ENCODE measurements at regions not wholly inside any gene's neighbourhood (a gene's known extent, or its start where the extent isn't known, plus 50 kb on each side); places are given as distances from the start of the nearest gene placed in this dataset.

GRCh38 chr16:85381738-85382592, 231.2 kb upstream of the GSE1 start:
- WGBS, 5 donors = 54 to 77% (median 65%) methylated on average over 24 to 26 of the region's 26 CpGs
- no peaks in the 10 kb centered on the region for H3K27me3 ChIP-seq

GRCh38 chr16:85382717-85383118, 230.4 kb upstream of the GSE1 start:
- Histone ChIP-seq H3K27me3 (no peaks in the 10 kb centered on the region), H3K27ac (no peak overlapping the region), H3K4me1 (peaks cover 20 to 60% (median 40%) of the 10 kb centered on the region in 4 donors), H3K4me3 (no peak overlapping the region), H3K36me3 (no peaks in the 10 kb centered on the region), H3K9me3 (no peaks in the 10 kb centered on the region)
- WGBS, 5 donors = 93 to 97% (median 95%) methylated on average over 11 of the region's 11 CpGs
- no peak for DNase-seq
- intact Hi-C loops (cut with DNase I; ENCODE audit: low total_unique reads) = no loop called here
- TF ChIP-seq CTCF (IDR thresholded peaks at IDR 0.05) (no peak), POLR2A (IDR thresholded peaks at IDR 0.05) (no peak), POLR2AphosphoS5 (IDR thresholded peaks at IDR 0.05) (no peak), EP300 (IDR thresholded peaks at IDR 0.05) (no peak)

More at GRCh38 chr16:85381738-85382592, 231.2 kb upstream of the GSE1 start:
- H3K27ac ChIP-seq = peak overlapping the region in 2 of 5 donors; percentile 8 to 37
- no peaks in the 10 kb centered on the region for H3K36me3 ChIP-seq
- intact Hi-C loops (cut with DNase I; ENCODE audit: low total_unique reads) = no loop called here
- DNase-seq = peak in 1 of 2 donors; percentile 51
- TF ChIP-seq POLR2A (IDR thresholded peaks at IDR 0.05) = no peak
- no peak for TF ChIP-seq CTCF (IDR thresholded peaks at IDR 0.05)
- TF ChIP-seq POLR2AphosphoS5 (IDR thresholded peaks at IDR 0.05) = no peak
- no peak for TF ChIP-seq EP300 (IDR thresholded peaks at IDR 0.05)
- H3K4me3 ChIP-seq = no peak overlapping the region
- peaks cover 27 to 67% (median 47%) of the 10 kb centered on the region in 4 donors for H3K4me1 ChIP-seq
- H3K9me3 ChIP-seq = no peaks in the 10 kb centered on the region

- TF ChIP-seq POLR2A (IDR thresholded peaks at IDR 0.05) (no peak), EP300 (IDR thresholded peaks at IDR 0.05) (no peak), CTCF (IDR thresholded peaks at IDR 0.05) (no peak), POLR2AphosphoS5 (IDR thresholded peaks at IDR 0.05) (no peak)
- H3K36me3 ChIP-seq = no peaks in the 10 kb centered on the region
- H3K4me1 ChIP-seq = peaks cover 10 to 46% (median 28%) of the 10 kb centered on the region in 4 donors
- 72 to 81% (median 77%) methylated on average over 19 of the region's 19 CpGs for WGBS, 5 donors
- H3K4me3 ChIP-seq = no peak overlapping the region
- intact Hi-C loops (cut with DNase I; ENCODE audit: low total_unique reads) = no loop called here
- DNase-seq = no peak
- H3K27ac ChIP-seq = no peak overlapping the region
- no peaks in the 10 kb centered on the region for H3K27me3 ChIP-seq
- no peaks in the 10 kb centered on the region for H3K9me3 ChIP-seq
These were observed 229.0 kb upstream of the GSE1 start for GRCh38 chr16:85383836-85384832.

GRCh38 chr16:85384833-85385462, 228.2 kb upstream of the GSE1 start:
- Histone ChIP-seq H3K4me3 (no peak overlapping the region), H3K27ac (peak overlapping the region in 2 of 5 donors; percentile 4 to 15), H3K27me3 (no peaks in the 10 kb centered on the region), H3K4me1 (peaks cover 10 to 38% (median 24%) of the 10 kb centered on the region in 4 donors), H3K36me3 (no peaks in the 10 kb centered on the region), H3K9me3 (no peaks in the 10 kb centered on the region)
- 34 to 74% (median 54%) methylated on average over 12 to 20 of the region's 20 CpGs for WGBS, 5 donors
- no peak for TF ChIP-seq POLR2A (IDR thresholded peaks at IDR 0.05)
- no peak for TF ChIP-seq EP300 (IDR thresholded peaks at IDR 0.05)
- no peak for TF ChIP-seq CTCF (IDR thresholded peaks at IDR 0.05)
- no peak for TF ChIP-seq POLR2AphosphoS5 (IDR thresholded peaks at IDR 0.05)
- DNase-seq = peak; percentile 55 to 73
- intact Hi-C loops (cut with DNase I; ENCODE audit: low total_unique reads) = no loop called here
